Prostate gland (tissue), 2 donors: ENCODE measurements at regions not wholly inside any gene's neighbourhood (a gene's known extent, or its start where the extent isn't known, plus 50 kb on each side); places are given as distances from the start of the nearest gene placed in this dataset.

ENCODE experiments used
- DNase-seq: peaks from one replicate; pipeline ENCODE4 v3.0.0-alpha.2; 2019; ENCODE audit warnings: low spot score
- H3K27ac ChIP-seq, 2 donors: fragments of 200-600 bp; sonication (generic); 2 replicates each; pipeline ENCODE4 v1.5.1; 2017 to 2019
- H3K27me3 ChIP-seq: fragments of 200-600 bp; sonication (generic); replicated peaks from 2 replicates; pipeline ENCODE4 v1.5.1; 2019; ENCODE audit not compliant: insufficient read depth
- H3K36me3 ChIP-seq, 2 donors: fragments of 200-600 bp; sonication (generic); 1 replicate in 1 of 2; 2 replicates in 1 of 2; pipeline versions ENCODE4 v1.5.1 to v1.8.1; 2017 to 2019
- H3K4me1 ChIP-seq: fragments of 200-600 bp; sonication (generic); replicated peaks from 2 replicates; pipeline ENCODE4 v1.5.1; 2019
- H3K4me3 ChIP-seq, 2 donors: fragments of 200-600 bp; sonication (generic); 2 replicates each; pipeline ENCODE4 v1.5.1; 2017 to 2019
- H3K9me3 ChIP-seq: fragments of 200-600 bp; sonication (generic); 2 replicates; pipeline ENCODE4 v1.5.1; 2017
- POLR2A ChIP-seq: fragments of 450-650 bp; IDR thresholded peaks from one replicate; pipeline ENCODE4 v1.6.1; 2016; ENCODE audit warnings: antibody characterized with exemption, mild to moderate bottlenecking
- POLR2AphosphoS5 ChIP-seq: sonication (generic); formaldehyde crosslinking; IDR thresholded peaks from one replicate; pipeline ENCODE4 v1.6.1; 2017; ENCODE audit warnings: antibody characterized with exemption
- WGBS: methylation state at CpG from one replicate; pipeline ENCODE4 v1.1.5; 2018; 5-methylcytosine and 5-hydroxymethylcytosine counted together
- intact Hi-C: fragments of 100-400 bp; cut with DNase I; formaldehyde crosslinking; loops from one replicate; pipeline ENCODE4 v1.14.2; 2022
- TF ChIP-seq, protein P1 (sequence below), 4 experiments: fragments of 200-600 bp in 2 of 4; fragments of 450-650 bp in 2 of 4; sonication (generic) in 2 of 4; IDR thresholded peaks; 1 replicate in 3 of 4; 2 replicates in 1 of 4; pipeline ENCODE4 v1.5.1; 2016 to 2019; ENCODE audit warnings: antibody characterized with exemption in 4 of 4, mild to moderate bottlenecking in 2 of 4, moderate library complexity in 2 of 4

DNA sequence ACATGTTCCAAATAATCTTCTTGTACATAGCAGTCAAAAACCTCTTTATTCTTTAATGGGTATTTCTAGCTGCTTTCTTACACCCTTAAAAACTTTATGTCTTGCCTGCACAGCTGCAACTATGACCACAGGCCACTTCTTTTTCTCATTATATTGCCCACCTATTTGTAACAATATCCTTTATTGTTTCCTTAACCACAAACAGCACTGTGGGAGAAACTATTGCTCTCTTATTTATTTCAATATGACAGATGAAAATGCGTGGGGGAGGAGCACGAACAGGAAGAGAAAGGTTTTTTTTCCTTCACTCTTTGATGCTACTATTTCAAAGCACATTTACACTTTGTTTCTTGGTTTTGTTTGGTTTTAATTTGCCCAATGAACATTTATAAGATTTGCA is 253.5 kb downstream of the GJA1 start:
- 50% methylated on average over 2 of the region's 2 CpGs for WGBS
- intact Hi-C loops: no loop called here

DNA sequence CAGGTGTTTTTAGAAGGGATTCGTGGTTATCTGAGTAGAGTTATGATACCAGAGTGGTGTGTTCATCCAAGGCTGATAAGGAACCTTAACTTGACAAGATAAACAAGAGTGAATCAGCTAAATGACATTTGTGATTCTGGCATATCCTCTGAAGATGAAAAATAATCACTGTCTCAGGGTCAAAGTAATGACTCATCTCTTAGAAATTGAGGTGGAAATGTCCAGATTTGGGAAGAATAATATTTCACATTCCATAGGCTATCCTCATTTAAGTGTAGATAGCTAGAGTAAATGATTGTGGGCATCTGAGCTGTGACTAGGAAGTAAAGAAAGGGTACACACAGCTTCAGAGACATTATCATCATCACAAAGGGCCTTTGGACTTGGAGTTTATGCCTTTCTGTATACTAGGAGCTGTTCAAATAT is 255.7 kb downstream of the GJA1 start:
- WGBS: 53% methylated on average over 1 of the region's 1 CpG
- no peaks in the 10 kb centered on the region for H3K4me1 ChIP-seq
- H3K36me3 ChIP-seq: no peaks in the 10 kb centered on the region
- no peak overlapping the region for H3K4me3 ChIP-seq
- no peaks in the 10 kb centered on the region for H3K27me3 ChIP-seq
- intact Hi-C loops: no loop called here
- H3K27ac ChIP-seq: no peak overlapping the region
- TF ChIP-seq POLR2A (no peak), POLR2AphosphoS5 (no peak)
- TF ChIP-seq, protein P1, sequence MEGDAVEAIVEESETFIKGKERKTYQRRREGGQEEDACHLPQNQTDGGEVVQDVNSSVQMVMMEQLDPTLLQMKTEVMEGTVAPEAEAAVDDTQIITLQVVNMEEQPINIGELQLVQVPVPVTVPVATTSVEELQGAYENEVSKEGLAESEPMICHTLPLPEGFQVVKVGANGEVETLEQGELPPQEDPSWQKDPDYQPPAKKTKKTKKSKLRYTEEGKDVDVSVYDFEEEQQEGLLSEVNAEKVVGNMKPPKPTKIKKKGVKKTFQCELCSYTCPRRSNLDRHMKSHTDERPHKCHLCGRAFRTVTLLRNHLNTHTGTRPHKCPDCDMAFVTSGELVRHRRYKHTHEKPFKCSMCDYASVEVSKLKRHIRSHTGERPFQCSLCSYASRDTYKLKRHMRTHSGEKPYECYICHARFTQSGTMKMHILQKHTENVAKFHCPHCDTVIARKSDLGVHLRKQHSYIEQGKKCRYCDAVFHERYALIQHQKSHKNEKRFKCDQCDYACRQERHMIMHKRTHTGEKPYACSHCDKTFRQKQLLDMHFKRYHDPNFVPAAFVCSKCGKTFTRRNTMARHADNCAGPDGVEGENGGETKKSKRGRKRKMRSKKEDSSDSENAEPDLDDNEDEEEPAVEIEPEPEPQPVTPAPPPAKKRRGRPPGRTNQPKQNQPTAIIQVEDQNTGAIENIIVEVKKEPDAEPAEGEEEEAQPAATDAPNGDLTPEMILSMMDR (IDR thresholded peaks at IDR 0.05): no peak
- no peak for DNase-seq
- no peaks in the 10 kb centered on the region for H3K9me3 ChIP-seq

More for the DNA sequence above, 253.5 kb downstream of the GJA1 start:
- Histone ChIP-seq H3K4me3 (no peak overlapping the region), H3K9me3 (no peaks in the 10 kb centered on the region), H3K27ac (no peak overlapping the region), H3K36me3 (no peaks in the 10 kb centered on the region), H3K4me1 (no peaks in the 10 kb centered on the region), H3K27me3 (no peaks in the 10 kb centered on the region)
- TF ChIP-seq, protein P1 (IDR thresholded peaks at IDR 0.05): no peak
- TF ChIP-seq POLR2A (no peak), POLR2AphosphoS5 (no peak)
- DNase-seq: no peak

DNA sequence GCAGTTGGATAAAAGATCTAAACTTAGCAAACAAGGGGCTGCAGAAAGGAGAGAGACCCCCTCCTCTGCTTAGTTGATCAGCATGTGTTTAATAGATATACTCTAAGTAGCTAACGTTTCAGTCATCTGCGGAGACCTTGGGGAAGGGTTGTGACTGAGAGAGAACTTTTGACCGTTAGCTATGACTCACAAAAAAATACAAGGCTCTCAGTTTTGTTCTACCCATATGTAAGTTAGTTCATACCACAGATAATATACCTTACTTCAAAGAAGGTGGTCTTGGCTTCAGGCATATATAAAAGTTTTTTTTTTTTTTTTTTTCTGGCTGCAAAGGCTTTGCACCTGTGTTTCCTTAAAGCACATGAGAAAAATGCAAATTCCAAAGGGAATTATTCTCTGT is 258.9 kb downstream of the GJA1 start:
- H3K4me1 ChIP-seq: no peaks in the 10 kb centered on the region
- H3K9me3 ChIP-seq: no peaks in the 10 kb centered on the region
- H3K27ac ChIP-seq: no peak overlapping the region
- H3K27me3 ChIP-seq: no peaks in the 10 kb centered on the region
- intact Hi-C loops: no loop called here
- TF ChIP-seq POLR2AphosphoS5 (no peak), POLR2A (no peak)
- TF ChIP-seq, protein P1 (IDR thresholded peaks at IDR 0.05): no peak
- H3K4me3 ChIP-seq: no peak overlapping the region
- no peaks in the 10 kb centered on the region for H3K36me3 ChIP-seq
- DNase-seq: no peak
- WGBS: 68% methylated on average over 3 of the region's 3 CpGs

DNA sequence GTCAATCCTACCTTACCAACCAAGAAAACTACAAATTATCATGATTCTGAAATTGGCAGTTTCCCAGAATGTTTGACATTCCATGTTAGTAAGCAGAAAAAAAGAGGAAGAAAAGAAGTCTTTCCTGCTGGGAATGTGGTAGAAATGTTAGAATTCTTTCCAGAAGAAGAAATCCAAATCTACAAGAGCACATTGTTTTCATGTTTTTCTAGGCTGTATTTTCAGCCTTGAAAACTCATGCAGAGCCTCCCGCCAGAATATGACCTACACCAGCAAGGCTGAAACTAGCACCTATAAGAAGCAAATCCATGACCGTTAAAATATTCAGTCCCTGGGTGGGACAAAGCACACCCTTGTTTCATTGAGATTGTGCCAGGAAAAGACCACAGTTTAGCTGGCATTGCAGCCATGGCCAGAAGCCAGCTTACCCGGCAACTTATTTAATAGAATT is 259.4 kb downstream of the GJA1 start:
- H3K27me3 ChIP-seq: no peaks in the 10 kb centered on the region
- DNase-seq: no peak

DNA sequence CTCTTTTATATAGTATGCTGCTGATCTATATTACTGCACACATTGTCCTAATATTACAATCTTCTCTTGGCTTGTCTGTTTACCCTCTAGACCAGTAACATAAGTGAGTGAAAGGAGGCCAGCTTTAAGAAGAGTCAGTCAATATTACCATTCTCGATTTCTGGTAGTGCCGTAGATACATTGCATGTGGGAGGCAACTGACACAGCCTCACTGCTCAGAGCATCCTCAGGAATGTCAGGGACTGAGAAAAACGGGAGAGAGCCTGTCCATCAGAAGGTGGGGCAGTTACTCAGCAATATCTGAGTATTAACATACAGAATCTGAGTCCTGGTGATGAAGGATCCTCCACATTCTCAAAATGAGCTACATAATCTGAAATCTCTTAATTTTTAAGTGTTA is 259.9 kb downstream of the GJA1 start:
- Histone ChIP-seq H3K27ac (no peak overlapping the region), H3K27me3 (no peaks in the 10 kb centered on the region), H3K9me3 (no peaks in the 10 kb centered on the region), H3K36me3 (no peaks in the 10 kb centered on the region), H3K4me1 (no peaks in the 10 kb centered on the region), H3K4me3 (no peak overlapping the region)
- WGBS: 51% methylated on average over 3 of the region's 3 CpGs
- no peak for TF ChIP-seq POLR2AphosphoS5
- TF ChIP-seq POLR2A: no peak
- TF ChIP-seq, protein P1 (IDR thresholded peaks at IDR 0.05): no peak
- DNase-seq: no peak
- intact Hi-C loops: loop anchor here (5.0 kb wide), 1 partner anchor 198 kb away; no protein-coding TSS in a partner anchor

More for the DNA sequence above, 259.4 kb downstream of the GJA1 start:
- TF ChIP-seq POLR2A: no peak
- TF ChIP-seq POLR2AphosphoS5: no peak
- TF ChIP-seq, protein P1 (IDR thresholded peaks at IDR 0.05): no peak
- Histone ChIP-seq H3K27ac (no peak overlapping the region), H3K4me1 (no peaks in the 10 kb centered on the region), H3K9me3 (no peaks in the 10 kb centered on the region), H3K4me3 (no peak overlapping the region), H3K36me3 (no peaks in the 10 kb centered on the region)
- 34% methylated on average over 3 of the region's 3 CpGs for WGBS
- intact Hi-C loops: loop anchor here (5.0 kb wide), 1 partner anchor 198 kb away; no protein-coding TSS in a partner anchor
